Heart left ventricle (tissue), 16 donors: ENCODE measurements at regions not wholly inside any gene's neighbourhood (a gene's known extent, or its start where the extent isn't known, plus 50 kb on each side); places are given as distances from the start of the nearest gene placed in this dataset.

ENCODE experiments used
- ATAC-seq, 4 donors: fragments of 200-7000 bp; cut with Tn5 transposase; one replicate each; pipeline ENCODE4 v1.9.1; 2020 to 2022; ENCODE audit warnings: moderate library complexity in 4 of 4, mild to moderate bottlenecking in 3 of 4, moderate number of reproducible peaks in 1 of 4
- DNase-seq, 5 donors: peaks; one replicate each; pipeline ENCODE4 v3.0.0-alpha.2; 2020
- H3K27ac ChIP-seq, 12 donors: fragments of 200-600 bp; sonication (generic) in 4 of 12; one replicate each; pipeline versions ENCODE4 v1.5.0 to v1.8.0; 2016 to 2022; ENCODE audit warnings: mild to moderate bottlenecking in 2 of 12
- H3K27me3 ChIP-seq, 9 donors: fragments of 200-600 bp; sonication (generic) in 2 of 9; one replicate each; pipeline versions ENCODE4 v1.5.1 to v1.8.0; 2016 to 2022; ENCODE audit warnings: mild to moderate bottlenecking in 3 of 9
- H3K36me3 ChIP-seq, 9 donors: fragments of 200-600 bp; sonication (generic) in 2 of 9; one replicate each; pipeline versions ENCODE4 v1.5.0 to v1.8.0; 2018 to 2022; ENCODE audit warnings: mild to moderate bottlenecking in 2 of 9
- H3K4me1 ChIP-seq, 12 donors: fragments of 200-600 bp; sonication (generic) in 4 of 12; one replicate each; pipeline versions ENCODE4 v1.5.0 to v1.8.0; 2016 to 2022; ENCODE audit warnings: mild to moderate bottlenecking in 3 of 12
- H3K4me3 ChIP-seq, 12 donors: fragments of 200-600 bp; sonication (generic) in 4 of 12; one replicate each; pipeline versions ENCODE4 v1.5.0 to v1.8.0; 2017 to 2022; ENCODE audit warnings: mild to moderate bottlenecking in 9 of 12, moderate library complexity in 4 of 12
- H3K9me3 ChIP-seq, 12 donors: fragments of 200-600 bp; sonication (generic) in 4 of 12; one replicate each; pipeline versions ENCODE4 v1.5.0 to v1.8.0; 2016 to 2022; ENCODE audit warnings: mild to moderate bottlenecking in 1 of 12
- CTCF ChIP-seq, 12 donors: fragments of 200-600 bp; sonication (generic) in 4 of 12; IDR thresholded peaks; one replicate each; pipeline versions ENCODE4 v1.5.0 to v1.8.0; 2018 to 2022; ENCODE audit warnings: antibody characterized with exemption in 12 of 12, mild to moderate bottlenecking in 5 of 12
- POLR2A ChIP-seq, 2 donors: fragments of 450-650 bp; IDR thresholded peaks; one replicate each; pipeline ENCODE4 v1.6.1; 2017; ENCODE audit warnings: antibody characterized with exemption in 2 of 2, mild to moderate bottlenecking in 2 of 2, moderate library complexity in 2 of 2
- WGBS, 4 donors: extraction: QIAGEN DNeasy Blood & Tissue Kit in 2 of 4; methylation state at CpG; one replicate each; pipeline versions ENCODE4 v1.1.5 to v1.1.7; 2013 to 2018; 5-methylcytosine and 5-hydroxymethylcytosine counted together
- intact Hi-C, 10 donors: fragments of 100-400 bp; cut with DNase I; formaldehyde crosslinking; loops; one replicate each; pipeline versions ENCODE4 v1.11.1 to v1.14.2; 2022
- donor health status: ischemic (EF 13 %, LVEDD 7.1; RV severe dilation, severe dysfunction).
- donor health status: healthy with polysubstance abuse.
- donor health status: DM: no; HTN: yes; CAD: no.
- donor health status: DM: no; HTN: no; CAD: no.
- donor health status: ischemic (EF 25% LVEDD 6.9; RV normal size, moderate dysfunction).
- donor health status: ischemic (EF 25% LVEDD 5.7; RV mildly dilated, moderate dysfunction).
- donor health status: healthy.
- donor health status: DM: yes; HTN: yes; CAD: no.
- donor health status: ischemic (EF 35%, LVEDD 5.7; RV mildly dilated, moderate dysfunction).
- donor health status: nonischemic (EF 11% LVEDD 7.7; RV severe dilation, severe dysfunction).
- donor health status: DM: yes; HTN: yes; CAD: no.
- donor health status: PGD.
- donor health status: ischemic (EF 29% LVEDD 5.4; RV normal size, mild dysfunction).
- donor health status: nonischemic (EF 23%, LVEDD 6.1; RV moderate dilation, normal function).

- WGBS, 4 donors: 90 to 97% (median 94%) methylated on average over 1 of the region's 1 CpG
- no peaks in the 10 kb centered on the region for H3K27me3 ChIP-seq
Observed at GRCh38 chr4:159900562-159900961, 797.7 kb downstream of the RAPGEF2 start.

GRCh38 chr4:159902648-159903047, 799.8 kb downstream of the RAPGEF2 start:
- intact Hi-C loops: no loop called here

More at GRCh38 chr4:159900562-159900961, 797.7 kb downstream of the RAPGEF2 start:
- no peak for ATAC-seq
- H3K4me3 ChIP-seq: no peak overlapping the region
- H3K36me3 ChIP-seq: no peaks in the 10 kb centered on the region
- TF ChIP-seq CTCF (IDR thresholded peaks at IDR 0.05) (no peak), POLR2A (IDR thresholded peaks at IDR 0.05) (no peak)
- no peaks in the 10 kb centered on the region for H3K9me3 ChIP-seq
- DNase-seq: no peak
- no peaks in the 10 kb centered on the region for H3K4me1 ChIP-seq
- intact Hi-C loops: no loop called here
- no peak overlapping the region for H3K27ac ChIP-seq

GRCh38 chr4:159904906-159905305, 802.0 kb downstream of the RAPGEF2 start:
- no peak for ATAC-seq
- 44 to 61% (median 55%) methylated on average over 2 of the region's 2 CpGs for WGBS, 4 donors

More at GRCh38 chr4:159902648-159903047, 799.8 kb downstream of the RAPGEF2 start:
- no peaks in the 10 kb centered on the region for H3K9me3 ChIP-seq
- no peaks in the 10 kb centered on the region for H3K4me1 ChIP-seq
- H3K4me3 ChIP-seq: no peak overlapping the region
- DNase-seq: no peak
- no peak for ATAC-seq
- H3K27me3 ChIP-seq: no peaks in the 10 kb centered on the region
- 0 to 20% (median 0%) methylated on average over 1 of the region's 1 CpG for WGBS, 4 donors
- H3K36me3 ChIP-seq: no peaks in the 10 kb centered on the region
- TF ChIP-seq CTCF (IDR thresholded peaks at IDR 0.05): no peak
- TF ChIP-seq POLR2A (IDR thresholded peaks at IDR 0.05): no peak
- H3K27ac ChIP-seq: no peak overlapping the region

GRCh38 chr4:159906051-159906450, 803.2 kb downstream of the RAPGEF2 start:
- Histone ChIP-seq H3K27me3 (no peaks in the 10 kb centered on the region), H3K27ac (no peak overlapping the region), H3K9me3 (peaks cover 0 to 4% (median 0%) of the 10 kb centered on the region in 12 donors), H3K4me1 (no peaks in the 10 kb centered on the region), H3K4me3 (no peak overlapping the region), H3K36me3 (no peaks in the 10 kb centered on the region)
- intact Hi-C loops: no loop called here
- no peak for DNase-seq
- TF ChIP-seq CTCF (IDR thresholded peaks at IDR 0.05) (no peak), POLR2A (IDR thresholded peaks at IDR 0.05) (no peak)
- no peak for ATAC-seq

More at GRCh38 chr4:159904906-159905305, 802.0 kb downstream of the RAPGEF2 start:
- DNase-seq: no peak
- Histone ChIP-seq H3K27me3 (no peaks in the 10 kb centered on the region), H3K4me1 (no peaks in the 10 kb centered on the region), H3K4me3 (no peak overlapping the region), H3K36me3 (no peaks in the 10 kb centered on the region), H3K27ac (no peak overlapping the region), H3K9me3 (peaks cover 0 to 4% (median 0%) of the 10 kb centered on the region in 12 donors)
- no peak for TF ChIP-seq POLR2A (IDR thresholded peaks at IDR 0.05)
- intact Hi-C loops: no loop called here

- no peak for DNase-seq
- no peak for TF ChIP-seq CTCF (IDR thresholded peaks at IDR 0.05)
- Histone ChIP-seq H3K4me3 (no peak overlapping the region), H3K27me3 (no peaks in the 10 kb centered on the region), H3K27ac (no peak overlapping the region), H3K9me3 (peaks cover 0 to 4% (median 0%) of the 10 kb centered on the region in 12 donors), H3K36me3 (no peaks in the 10 kb centered on the region), H3K4me1 (no peaks in the 10 kb centered on the region)
- intact Hi-C loops: no loop called here
- no peak for ATAC-seq
Observed at GRCh38 chr4:159906517-159906916, 803.6 kb downstream of the RAPGEF2 start.
